NCI-H446 treated with DMSO at 0.1 percent for 48 hours (cell line): ENCODE measurements at regions not wholly inside any gene's neighbourhood (a gene's known extent, or its start where the extent isn't known, plus 50 kb on each side); places are given as distances from the start of the nearest gene placed in this dataset.
A peak's percentile ranks its signal among the peaks of the same experiment; 100 is the strongest.

Experiments used
- DNase-seq: peaks from one replicate; lab custom pipeline; 2025; lab: John Stamatoyannopoulos, UW

- DNase-seq = no peak
Measured at GRCh38 chr16:63617047-63617989, 1504.5 kb downstream of the CDH11 start.

- DNase-seq = no peak
Measured at GRCh38 chr16:63614429-63614828, 1507.4 kb downstream of the CDH11 start.

GRCh38 chr16:63613701-63614100, 1508.2 kb downstream of the CDH11 start:
- DNase-seq = no peak

GRCh38 chr16:63612462-63613227, 1509.2 kb downstream of the CDH11 start:
- DNase-seq = no peak

GRCh38 chr16:63606778-63607177, 1515.1 kb downstream of the CDH11 start:
- no peak for DNase-seq

GRCh38 chr16:63602206-63602927, 1519.5 kb downstream of the CDH11 start:
- DNase-seq = no peak

- peak; percentile 68 for DNase-seq
Measured at GRCh38 chr16:63596716-63597115, 1525.1 kb downstream of the CDH11 start.

GRCh38 chr16:63592852-63593251, 1529.0 kb downstream of the CDH11 start:
- no peak for DNase-seq

- no peak for DNase-seq
Measured at GRCh38 chr16:63581570-63581969, 1540.3 kb downstream of the CDH11 start.

GRCh38 chr16:63578791-63579190, 1542.6 kb upstream of the CDH8 start:
- no peak for DNase-seq

GRCh38 chr16:63577891-63578290, 1541.7 kb upstream of the CDH8 start:
- DNase-seq = no peak

- DNase-seq = no peak
Measured at GRCh38 chr16:63575041-63575440, 1538.8 kb upstream of the CDH8 start.

GRCh38 chr16:63568164-63568563, 1531.9 kb upstream of the CDH8 start:
- no peak for DNase-seq

- DNase-seq = no peak
Measured at GRCh38 chr16:63563819-63564505, 1527.7 kb upstream of the CDH8 start.

- no peak for DNase-seq
Measured at GRCh38 chr16:63553980-63554379, 1517.7 kb upstream of the CDH8 start.

- DNase-seq = no peak
Measured at GRCh38 chr16:63539276-63539675, 1503.0 kb upstream of the CDH8 start.

- no peak for DNase-seq
Measured at GRCh38 chr16:63530974-63531373, 1494.7 kb upstream of the CDH8 start.

GRCh38 chr16:63530208-63530607, 1494.0 kb upstream of the CDH8 start:
- no peak for DNase-seq

GRCh38 chr16:63527404-63527803, 1491.2 kb upstream of the CDH8 start:
- no peak for DNase-seq

GRCh38 chr16:63516394-63516793, 1480.2 kb upstream of the CDH8 start:
- no peak for DNase-seq

- DNase-seq = no peak
Measured at GRCh38 chr16:63512910-63513309, 1476.7 kb upstream of the CDH8 start.

GRCh38 chr16:63497408-63497807, 1461.2 kb upstream of the CDH8 start:
- DNase-seq = no peak
